K562 (cell line): ENCODE measurements at regions not wholly inside any gene's neighbourhood (a gene's known extent, or its start where the extent isn't known, plus 50 kb on each side); places are given as distances from the start of the nearest gene placed in this dataset.

ENCODE experiments used
- ATAC-seq: fragments of 200-7000 bp; cut with Tn5 transposase; 3 replicates; pipeline ENCODE4 v1.9.1; 2020; ENCODE audit warnings: moderate library complexity
- BruUV-seq: library from RNA; stranded (reverse); fragments of 400-500 nt; replicated peaks from 2 replicates; lab custom pipeline; 2021; lab: Mats Ljungman, UMichigan
- CTCF ChIA-PET: fragments of 300-600 bp; formaldehyde crosslinking; extraction: SDS; loops from one replicate; lab custom pipeline; 2021; ENCODE audit warnings: low intra/inter-chr PET ratio; lab: Yijun Ruan, JAX
- POLR2A ChIA-PET: fragments of 300-600, 350-650 bp; sonication (Branson Sonifier 250); formaldehyde crosslinking; extraction: SDS; loops from one replicate; lab custom pipeline; 2021; ENCODE audit warnings: antibody characterized with exemption, inconsistent platforms; lab: Yijun Ruan, JAX
- DNase-seq, 4 experiments: peaks; one replicate each; pipeline versions ENCODE4 v3.0.0 to v3.0.0-alpha.2; 2011 to 2018; ENCODE audit warnings: low spot score in 3 of 4, mixed read lengths in 3 of 4; ENCODE audit errors: extremely low read depth in 1 of 4
- FAIRE-seq: peaks from 2 replicates; lab custom pipeline; 2011; peaks lifted over from hg19 to GRCh38; lab: Jason Lieb, UNC
- H2AFZ ChIP-seq: 2 replicates; pipeline ENCODE4 v1.6.0; 2011; ENCODE audit warnings: low read depth, low read length, control low read depth, inconsistent platforms
- H3K27ac ChIP-seq: fragments of 200-600 bp; 3 replicates; pipeline ENCODE4 v1.8.0; 2011; ENCODE audit warnings: low read depth, mild to moderate bottlenecking, control low read depth, inconsistent platforms, low read length, moderate library complexity, mixed read lengths; ENCODE audit errors: extremely low read depth
- H3K27me3 ChIP-seq, 2 experiments: fragments of 300-600 bp in 1 of 2; 2 replicates in 1 of 2; 3 replicates in 1 of 2; pipeline versions ENCODE4 v1.6.0 to v1.8.0; 2011; ENCODE audit warnings: inconsistent platforms in 2 of 2, low read length in 2 of 2, mild to moderate bottlenecking in 1 of 2, mixed read lengths in 1 of 2, moderate library complexity in 1 of 2; ENCODE audit not compliant: control insufficient read depth in 2 of 2, insufficient read depth in 2 of 2
- H3K36me3 ChIP-seq: fragments of 300-600 bp; 3 replicates; pipeline ENCODE4 v1.8.0; 2011; ENCODE audit warnings: mild to moderate bottlenecking, low read length, inconsistent platforms; ENCODE audit not compliant: control insufficient read depth, insufficient read depth
- H3K4me1 ChIP-seq, 2 experiments: fragments of 200-600 bp in 1 of 2; replicated peaks in 1 of 2; 2 replicates in 1 of 2; 3 replicates in 1 of 2; pipeline versions ENCODE4 v1.5.1 to v1.8.0; 2011; ENCODE audit warnings: inconsistent platforms in 2 of 2, low read length in 2 of 2, mild to moderate bottlenecking in 1 of 2, mixed read lengths in 1 of 2, moderate library complexity in 1 of 2; ENCODE audit not compliant: control insufficient read depth in 2 of 2, insufficient read depth in 2 of 2
- H3K4me2 ChIP-seq: 2 replicates; pipeline ENCODE4 v1.6.1; 2011; ENCODE audit warnings: low read length, control low read depth, inconsistent platforms, mixed read lengths; ENCODE audit not compliant: insufficient read depth
- H3K4me3 ChIP-seq: fragments of 200-600 bp; sonication (generic), shearing (Covaris generic); 2 replicates; pipeline ENCODE4 v1.5.1; 2016; ENCODE audit warnings: control low read depth, inconsistent platforms
- H3K79me2 ChIP-seq: fragments of 200-600 bp; 3 replicates; pipeline ENCODE4 v1.8.0; 2011; ENCODE audit warnings: low read length, inconsistent platforms; ENCODE audit not compliant: control insufficient read depth, insufficient read depth
- H3K9ac ChIP-seq, 2 experiments: 2 replicates each; pipeline versions ENCODE4 v1.6.0 to v1.6.1; 2011; ENCODE audit warnings: low read depth in 2 of 2, low read length in 2 of 2, control low read depth in 1 of 2, inconsistent platforms in 1 of 2, mild to moderate bottlenecking in 1 of 2, mixed read lengths in 1 of 2; ENCODE audit not compliant: insufficient read depth in 1 of 2
- H3K9me1 ChIP-seq: one replicate; pipeline ENCODE4 v1.6.0; 2011; ENCODE audit warnings: inconsistent platforms, mild to moderate bottlenecking, low read length, moderate library complexity; ENCODE audit not compliant: control insufficient read depth, insufficient read depth
- H3K9me3 ChIP-seq: replicated peaks from 2 replicates; pipeline ENCODE4 v1.5.1; 2011; ENCODE audit warnings: low read depth, low read length, inconsistent platforms; ENCODE audit not compliant: control insufficient read depth, insufficient read depth
- H4K20me1 ChIP-seq: replicated peaks from 2 replicates; pipeline ENCODE4 v1.6.1; 2011; ENCODE audit warnings: low read length, inconsistent platforms, mixed read lengths; ENCODE audit not compliant: control insufficient read depth, insufficient read depth
- BRCA1 ChIP-seq, 2 experiments: fragments of 450-650 bp in 1 of 2; sonication (generic) in 1 of 2; formaldehyde crosslinking in 1 of 2; IDR thresholded peaks; 2 replicates each; pipeline versions ENCODE4 v1.5.0 to v1.6.1; 2017 to 2020; ENCODE audit warnings: mild to moderate bottlenecking in 1 of 2, missing genetic modification reagents in 1 of 2
- CTCF ChIP-seq, 3 experiments: IDR thresholded peaks in 2 of 3; conservative IDR thresholded peaks in 1 of 3; 2 replicates each; pipeline ENCODE4 v1.5.1; 2011 to 2012; ENCODE audit warnings: low read length in 3 of 3, mild to moderate bottlenecking in 3 of 3, control low read depth in 2 of 3, improper control_type of control experiment in 1 of 3, inconsistent platforms in 1 of 3, low read depth in 1 of 3, mixed read lengths in 1 of 3, moderate library complexity in 1 of 3; ENCODE audit not compliant: insufficient read depth in 2 of 3
- FOXA3 ChIP-seq, 2 experiments: fragments of 450-650 bp in 1 of 2; sonication (generic) in 1 of 2; formaldehyde crosslinking; IDR thresholded peaks in 1 of 2; conservative IDR thresholded peaks in 1 of 2; 2 replicates each; pipeline versions ENCODE4 v1.4.0 to v1.8.0; 2020 to 2022; ENCODE audit warnings: mild to moderate bottlenecking in 2 of 2, missing genetic modification reagents in 1 of 2
- GATA2 ChIP-seq: sonication (generic); formaldehyde crosslinking; IDR thresholded peaks from 2 replicates; pipeline ENCODE4 v1.4.0; 2020; ENCODE audit warnings: mild to moderate bottlenecking, missing genetic modification reagents
- IRF2 ChIP-seq: sonication (generic); formaldehyde crosslinking; IDR thresholded peaks from 2 replicates; pipeline ENCODE4 v1.8.1; 2022; ENCODE audit warnings: mild to moderate bottlenecking, missing genetic modification reagents
- KAT2B ChIP-seq: IDR thresholded peaks from one replicate; pipeline ENCODE4 v1.6.1; 2012; ENCODE audit warnings: low read depth, mild to moderate bottlenecking, control low read depth, inconsistent platforms, low read length, moderate library complexity
- KDM2B ChIP-seq: fragments of 250-450 bp; sonication (Bioruptor Pico); IDR thresholded peaks from 2 replicates; pipeline ENCODE4 v1.8.0; 2021; ENCODE audit warnings: mild to moderate bottlenecking, moderate library complexity
- MCM5 ChIP-seq: fragments of 450-650 bp; IDR thresholded peaks from 2 replicates; pipeline ENCODE4 v1.6.1; 2016; ENCODE audit warnings: low read depth
- MYC ChIP-seq, 2 experiments: fragments of 250-450 bp in 1 of 2; sonication (Bioruptor Pico) in 1 of 2; IDR thresholded peaks; 2 replicates each; pipeline versions ENCODE4 v1.5.1 to v1.6.1; 2012 to 2021; ENCODE audit warnings: low read depth in 2 of 2, borderline replicate concordance in 1 of 2, improper control_type of control experiment in 1 of 2, low read length in 1 of 2, mild to moderate bottlenecking in 1 of 2, moderate library complexity in 1 of 2
- NCOR1 ChIP-seq: fragments of 450-650 bp; IDR thresholded peaks from 2 replicates; pipeline ENCODE4 v1.6.1; 2016; ENCODE audit warnings: mild to moderate bottlenecking, moderate library complexity
- PCBP2 ChIP-seq: fragments of 200-400 bp; formaldehyde crosslinking; IDR thresholded peaks from 2 replicates; pipeline ENCODE4 v1.6.1; 2018; ENCODE audit warnings: low read length, low read depth, mild to moderate bottlenecking, moderate library complexity; ENCODE audit not compliant: poor library complexity, severe bottlenecking
- POU5F1 ChIP-seq: fragments of 150-350 bp; IDR thresholded peaks from 2 replicates; pipeline ENCODE4 v1.6.1; 2014; ENCODE audit warnings: borderline replicate concordance, low read length, low read depth, mild to moderate bottlenecking; ENCODE audit not compliant: partially characterized antibody
- RFX1 ChIP-seq: fragments of 450-650 bp; IDR thresholded peaks from 2 replicates; pipeline ENCODE4 v1.6.1; 2016; ENCODE audit warnings: mild to moderate bottlenecking, moderate library complexity
- SMARCC2 ChIP-seq: fragments of 450-650 bp; IDR thresholded peaks from 2 replicates; pipeline ENCODE4 v1.6.1; 2017; ENCODE audit warnings: antibody characterized with exemption, moderate library complexity, mild to moderate bottlenecking, low read depth
- SP2 ChIP-seq: IDR thresholded peaks from 2 replicates; pipeline ENCODE4 v1.6.1; 2011; ENCODE audit warnings: mild to moderate bottlenecking, low read depth, low read length, moderate library complexity; ENCODE audit not compliant: poor library complexity, severe bottlenecking; ENCODE audit errors: extremely low read depth
- SRSF1 ChIP-seq: fragments of 200-400 bp; formaldehyde crosslinking; IDR thresholded peaks from 2 replicates; pipeline ENCODE4 v1.6.1; 2017; ENCODE audit warnings: mild to moderate bottlenecking, low read depth, low read length, moderate library complexity
- TRIM28 ChIP-seq: fragments of 450-650 bp; IDR thresholded peaks from 2 replicates; pipeline ENCODE4 v1.6.1; 2017
- ZNF197 ChIP-seq: fragments of 200-800 bp; sonication (Bioruptor generic); IDR thresholded peaks from 2 replicates; pipeline ENCODE4 v1.6.1; 2016; ENCODE audit warnings: low read depth, missing genetic modification characterization, missing compliant biosample characterization
- WGBS: fragments of 100-300 bp; shearing (Covaris generic); methylation state at CpG from one replicate; pipeline ENCODE4 v1.1.6; 2016; ENCODE audit warnings: low coverage, mixed read lengths; ENCODE audit not compliant: insufficient coverage; ENCODE audit errors: missing lambda C conversion rate; 5-methylcytosine and 5-hydroxymethylcytosine counted together
- in situ Hi-C: fragments of 300-500 bp; cut with MboI; formaldehyde crosslinking; loops from 4 replicates; pipeline ENCODE4 v1.15.0; 2018; ENCODE audit warnings: inconsistent platforms, mixed read lengths
- intact Hi-C: fragments of 100-400 bp; cut with micrococcal nuclease; formaldehyde crosslinking; loops from 2 replicates; pipeline ENCODE4 v1.14.2; 2022
- TF ChIP-seq, protein P1 (sequence below): fragments of 250-450 bp; sonication (Bioruptor Pico); IDR thresholded peaks from 2 replicates; pipeline ENCODE4 v1.4.0; 2020

DNA sequence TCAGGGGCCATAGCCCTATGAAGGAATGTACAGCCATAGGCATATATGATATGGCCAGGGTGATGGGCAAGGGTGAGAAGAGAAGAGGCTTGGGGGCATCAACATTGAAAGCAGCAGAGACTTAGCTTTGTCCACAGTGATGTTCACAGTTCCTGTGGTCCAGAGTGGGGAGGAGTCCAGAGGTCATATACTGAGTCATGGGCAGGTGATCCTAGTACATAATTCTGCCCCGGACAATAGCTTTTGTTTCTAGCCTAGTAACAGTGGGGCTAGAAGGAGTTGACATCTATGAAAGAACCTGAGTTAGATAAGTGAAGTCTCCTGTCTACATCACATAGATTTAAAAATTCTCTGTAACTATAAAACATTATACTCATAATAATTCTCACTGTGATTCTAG is 496.3 kb upstream of the TNP1 start:
- intact Hi-C loops, result no loop called here
- H3K79me2 ChIP-seq, result no peaks in the 10 kb centered on the region
- peaks cover 0 to 1% of the 10 kb centered on the region in 2 experiments; a peak in 1 of 5 replicates for H3K4me1 ChIP-seq
- no peak overlapping the region for H3K4me2 ChIP-seq
- no TSS peak for BruUV-seq
- DNase-seq, result no peak
- no peaks in the 10 kb centered on the region for H3K36me3 ChIP-seq
- FAIRE-seq, result no peak
- H4K20me1 ChIP-seq, result no peaks in the 10 kb centered on the region
- H2AFZ ChIP-seq, result no peak overlapping the region
- WGBS, result 0% methylated on average over 1 of the region's 1 CpG
- POLR2A ChIA-PET, result no interaction called here
- CTCF ChIA-PET, result no interaction called here
- H3K9ac ChIP-seq, result no peak overlapping the region
- H3K4me3 ChIP-seq, result no peak overlapping the region
- H3K27me3 ChIP-seq, result peaks cover 0 to 6% of the 10 kb centered on the region in 2 experiments; a peak in 2 of 5 replicates
- TF ChIP-seq SMARCC2, result no peak
- TF ChIP-seq MYC (IDR thresholded peaks at IDR 0.05; ENCODE audit: low read depth, low read length), result no peak
- TF ChIP-seq MYC (CRISPR knock-in tag; IDR thresholded peaks at IDR 0.05; ENCODE audit: borderline replicate concordance, low read depth), result no peak
- no peak for TF ChIP-seq KAT2B
- TF ChIP-seq, protein P1, sequence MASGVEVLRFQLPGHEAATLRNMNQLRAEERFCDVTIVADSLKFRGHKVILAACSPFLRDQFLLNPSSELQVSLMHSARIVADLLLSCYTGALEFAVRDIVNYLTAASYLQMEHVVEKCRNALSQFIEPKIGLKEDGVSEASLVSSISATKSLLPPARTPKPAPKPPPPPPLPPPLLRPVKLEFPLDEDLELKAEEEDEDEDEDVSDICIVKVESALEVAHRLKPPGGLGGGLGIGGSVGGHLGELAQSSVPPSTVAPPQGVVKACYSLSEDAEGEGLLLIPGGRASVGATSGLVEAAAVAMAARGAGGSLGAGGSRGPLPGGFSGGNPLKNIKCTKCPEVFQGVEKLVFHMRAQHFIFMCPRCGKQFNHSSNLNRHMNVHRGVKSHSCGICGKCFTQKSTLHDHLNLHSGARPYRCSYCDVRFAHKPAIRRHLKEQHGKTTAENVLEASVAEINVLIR, result no peak
- no peak for TF ChIP-seq SP2
- no peak for TF ChIP-seq KDM2B
- no peak for TF ChIP-seq ZNF197 (CRISPR knock-in tag)
- no peak for TF ChIP-seq BRCA1 (IDR thresholded peaks at IDR 0.05)
- TF ChIP-seq BRCA1 (CRISPR knock-in tag; IDR thresholded peaks at IDR 0.05), result no peak
- TF ChIP-seq POU5F1, result no peak
- no peak for TF ChIP-seq SRSF1
- TF ChIP-seq FOXA3 (CRISPR knock-in tag; conservative IDR thresholded peaks at IDR 0.05 in 1 of 2, IDR thresholded peaks at IDR 0.05 in 1 of 2), result no peak
- TF ChIP-seq NCOR1, result no peak
- TF ChIP-seq TRIM28, result no peak
- TF ChIP-seq GATA2 (CRISPR knock-in tag), result no peak
- no peak for TF ChIP-seq PCBP2
- TF ChIP-seq RFX1, result no peak
- no peak for TF ChIP-seq IRF2 (CRISPR knock-in tag)
- no peak for TF ChIP-seq CTCF (IDR thresholded peaks at IDR 0.05 in 2 of 3, conservative IDR thresholded peaks at IDR 0.05 in 1 of 3; ENCODE audit: insufficient read depth in 2 of 3, low read depth in 1 of 3, low read length in 3 of 3)
- TF ChIP-seq MCM5, result no peak
- H3K27ac ChIP-seq, result no peak overlapping the region
- ATAC-seq, result no peak
- no peaks in the 10 kb centered on the region for H3K9me1 ChIP-seq
- H3K9me3 ChIP-seq, result no peaks in the 10 kb centered on the region
- in situ Hi-C loops, result no loop called here
